SJCRH30 (cell line): ENCODE measurements at regions not wholly inside any gene's neighbourhood (a gene's known extent, or its start where the extent isn't known, plus 50 kb on each side); places are given as distances from the start of the nearest gene placed in this dataset.
A peak's percentile ranks its signal among the peaks of the same experiment; 100 is the strongest.
"Not testable (repeated sequence)": the region's sequence is repeated elsewhere in the genome, so short reads cannot be mapped to it uniquely, and the experiment has no call there.

Experiments used
- DNase-seq, 2 experiments: peaks; one replicate each; pipeline ENCODE4 v3.0.0-alpha.2; 2015 to 2020
- H3K27ac ChIP-seq: fragments of 250-450 bp; sonication (Bioruptor Pico); 2 replicates; pipeline ENCODE4 v1.5.1; 2020; ENCODE audit warnings: mild to moderate bottlenecking, moderate library complexity
- H3K27me3 ChIP-seq: fragments of 250-450 bp; sonication (Bioruptor Pico); 2 replicates; pipeline ENCODE4 v1.5.1; 2020; ENCODE audit warnings: mild to moderate bottlenecking, moderate library complexity
- H3K36me3 ChIP-seq: fragments of 250-450 bp; sonication (Bioruptor Pico); 2 replicates; pipeline ENCODE4 v1.5.1; 2020; ENCODE audit warnings: mild to moderate bottlenecking, moderate library complexity
- H3K4me1 ChIP-seq: fragments of 250-450 bp; sonication (Bioruptor Pico); 2 replicates; pipeline ENCODE4 v1.5.1; 2020; ENCODE audit warnings: mild to moderate bottlenecking, moderate library complexity
- H3K4me3 ChIP-seq: fragments of 250-450 bp; sonication (Bioruptor Pico); 2 replicates; pipeline ENCODE4 v1.5.1; 2020; ENCODE audit warnings: mild to moderate bottlenecking, moderate library complexity
- H3K9me3 ChIP-seq: fragments of 250-450 bp; sonication (Bioruptor Pico); replicated peaks from 2 replicates; pipeline ENCODE4 v1.5.1; 2020; ENCODE audit warnings: mild to moderate bottlenecking, moderate library complexity

DNA sequence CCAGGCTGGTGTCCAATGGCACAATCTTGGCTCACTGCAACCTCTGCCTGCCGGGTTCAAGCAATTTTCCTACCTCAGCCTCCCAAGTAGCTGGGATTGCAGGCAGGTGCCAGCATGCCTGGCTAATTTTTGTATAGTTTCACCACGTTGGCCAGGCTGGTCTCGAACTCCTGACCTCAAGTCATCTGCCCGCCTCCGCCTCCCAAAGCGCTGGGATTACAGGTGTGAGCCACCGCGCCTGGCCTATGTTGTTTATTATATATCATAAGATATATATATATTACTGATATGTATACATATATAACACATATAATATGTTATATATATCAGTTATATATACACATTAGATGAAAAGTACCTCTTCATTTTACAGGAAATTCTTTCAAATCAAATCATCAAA, 914.7 kb downstream of the FOXD4L5 start:
- not testable (repeated sequence) for H3K27ac ChIP-seq, H3K4me1 ChIP-seq, H3K4me3 ChIP-seq, DNase-seq, H3K9me3 ChIP-seq, H3K27me3 ChIP-seq, H3K36me3 ChIP-seq

DNA sequence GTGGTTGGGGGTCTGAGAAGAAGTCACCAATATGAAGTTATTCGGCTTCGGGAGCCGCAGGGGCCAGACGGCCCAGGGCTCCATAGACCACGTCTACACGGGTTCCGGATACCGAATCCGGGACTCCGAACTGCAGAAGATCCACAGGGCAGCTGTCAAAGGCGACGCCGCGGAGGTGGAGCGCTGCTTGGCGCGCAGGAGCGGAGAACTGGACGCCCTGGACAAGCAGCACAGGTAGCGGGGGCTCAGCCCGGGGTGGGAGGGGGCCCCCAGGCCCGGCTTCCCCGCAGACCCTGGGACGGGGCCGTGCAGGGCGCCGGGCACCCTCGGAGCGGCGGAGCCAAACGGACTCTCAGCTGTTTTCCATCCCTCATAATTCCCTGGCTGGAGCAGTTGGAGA, 915.4 kb downstream of the FOXD4L5 start:
- not testable (repeated sequence) for H3K4me1 ChIP-seq, H3K4me3 ChIP-seq, H3K36me3 ChIP-seq, H3K27ac ChIP-seq, DNase-seq, H3K27me3 ChIP-seq, H3K9me3 ChIP-seq

DNA sequence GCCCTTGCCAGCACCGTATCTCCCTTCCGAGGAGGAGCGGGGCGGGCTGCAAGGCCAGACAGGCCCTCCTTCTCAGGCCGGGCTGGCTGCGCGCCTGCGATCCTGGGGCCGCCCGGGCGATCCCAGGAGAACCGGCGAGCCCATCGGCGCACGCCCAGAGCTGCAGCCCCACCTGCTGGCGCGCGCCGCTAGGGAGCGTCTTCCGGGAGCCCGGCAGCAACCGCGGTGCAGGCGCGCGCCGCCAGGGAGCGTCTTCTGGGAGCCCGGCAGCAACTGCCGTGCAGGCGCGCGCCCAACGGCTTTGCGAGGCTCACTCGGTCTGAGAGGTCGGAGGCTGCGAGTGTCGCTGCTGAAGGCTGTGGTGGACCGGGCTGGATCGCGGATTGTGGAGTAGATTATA, 915.9 kb downstream of the FOXD4L5 start:
- DNase-seq, result peak in 1 of 2 experiments; percentile 69
- not testable (repeated sequence) for H3K4me1 ChIP-seq, H3K27me3 ChIP-seq, H3K27ac ChIP-seq, H3K9me3 ChIP-seq, H3K36me3 ChIP-seq, H3K4me3 ChIP-seq

DNA sequence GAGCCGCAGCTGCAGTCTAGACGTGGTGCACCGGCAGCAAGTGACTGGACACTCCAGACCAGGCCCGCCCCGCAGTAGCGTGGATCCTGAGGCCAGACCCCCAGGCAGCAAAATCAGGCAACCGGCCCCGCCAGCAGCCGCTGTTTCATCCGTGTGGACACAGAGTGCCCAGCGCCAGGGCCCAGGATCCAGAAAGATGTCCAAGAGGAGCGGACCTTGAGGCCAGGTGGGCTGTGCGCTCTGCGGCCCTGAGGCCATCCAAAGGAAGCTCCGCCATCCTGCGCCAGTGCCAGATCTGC, 916.4 kb downstream of the FOXD4L5 start:
- H3K27me3 ChIP-seq, H3K9me3 ChIP-seq, H3K4me1 ChIP-seq, H3K4me3 ChIP-seq, H3K27ac ChIP-seq, DNase-seq, H3K36me3 ChIP-seq: not testable (repeated sequence)

DNA sequence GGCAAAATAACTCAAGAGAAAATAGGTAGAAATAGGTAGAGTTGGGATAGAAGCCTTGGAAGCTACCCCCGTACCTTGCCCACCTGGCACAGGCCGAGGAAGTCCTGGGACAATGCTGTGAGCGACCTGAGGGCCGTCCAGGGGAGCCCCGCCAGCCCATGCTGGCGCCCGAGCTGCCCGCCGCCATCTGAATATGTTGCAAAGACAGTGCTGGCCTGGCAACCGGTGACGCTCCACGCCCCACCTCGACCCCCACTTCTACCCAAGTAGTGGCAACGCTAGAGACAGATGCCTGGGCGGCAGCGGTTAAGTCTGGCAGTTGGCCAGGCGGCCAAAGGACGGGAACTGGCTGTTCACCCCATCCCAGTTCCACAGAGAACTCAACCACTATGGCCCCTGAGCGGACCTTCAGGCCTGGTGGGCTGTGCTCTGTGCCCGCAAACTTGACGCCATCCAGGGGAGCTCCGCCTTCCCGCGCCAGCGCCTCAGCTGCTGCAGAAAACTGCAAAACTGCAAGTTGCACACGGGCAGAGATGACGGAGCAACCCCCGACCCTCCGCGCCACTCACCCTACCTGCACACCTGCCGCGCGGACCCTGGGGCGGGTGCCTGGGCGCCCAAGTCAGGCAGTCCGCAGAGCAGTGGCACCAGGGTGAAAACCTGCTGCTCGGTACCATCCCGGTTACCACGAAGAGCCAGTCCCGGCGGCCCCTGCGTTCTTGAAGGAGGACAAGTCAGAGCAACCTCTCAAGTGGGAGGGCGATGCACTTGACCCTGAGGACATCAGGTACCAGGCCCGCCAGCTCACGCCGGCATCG, 917.0 kb downstream of the FOXD4L5 start:
- not testable (repeated sequence) for DNase-seq, H3K9me3 ChIP-seq, H3K36me3 ChIP-seq, H3K27me3 ChIP-seq, H3K4me1 ChIP-seq, H3K27ac ChIP-seq, H3K4me3 ChIP-seq
